ENCODE measurements at regions not wholly inside any gene's neighbourhood (a gene's known extent, or its start where the extent isn't known, plus 50 kb on each side); places are given as distances from the start of the nearest gene placed in this dataset.

DNA sequence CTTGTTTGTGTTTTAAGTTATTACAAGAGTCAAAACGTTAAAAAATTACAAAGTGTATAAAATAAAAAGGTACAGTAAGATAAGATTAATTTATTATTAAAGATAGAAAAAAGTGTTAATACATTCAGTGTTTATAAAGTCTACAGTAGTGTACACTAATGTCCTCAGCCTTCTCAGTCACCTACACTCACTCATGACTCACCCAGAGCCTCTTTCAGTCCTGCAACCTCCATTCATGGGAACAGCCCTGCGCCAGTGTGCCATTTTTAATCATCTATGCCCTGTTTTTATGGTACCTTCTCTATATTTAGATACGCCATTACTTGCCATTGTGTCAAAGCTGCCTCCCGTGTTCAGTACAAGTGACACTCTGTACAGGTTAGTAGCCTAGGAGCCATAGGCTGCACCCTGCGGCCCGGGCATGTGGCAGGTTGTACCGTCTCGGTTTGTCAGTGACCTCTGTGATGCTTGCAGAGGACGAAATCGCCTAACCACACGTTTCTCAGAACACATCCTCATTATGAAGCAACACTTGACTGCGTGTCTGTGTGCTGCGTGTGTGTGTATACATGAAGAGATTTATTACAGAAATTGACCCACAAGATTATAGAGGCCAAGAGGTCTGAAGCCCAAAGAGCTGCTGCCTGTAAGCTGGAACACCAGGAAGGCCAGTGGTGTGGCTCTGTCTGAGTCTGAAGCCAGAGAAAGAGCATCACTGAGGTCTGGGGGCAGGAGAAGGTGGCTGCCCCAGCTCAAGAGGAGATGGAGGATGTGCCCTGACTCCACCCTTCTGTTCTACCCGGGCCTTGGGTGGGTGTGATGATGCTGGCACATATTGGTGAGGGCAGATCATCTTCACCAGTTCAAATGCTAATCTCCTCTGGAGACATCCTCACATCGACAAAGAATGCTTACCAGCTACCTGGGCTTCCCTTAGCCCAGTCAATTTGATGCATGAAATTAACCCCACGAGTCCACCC, 116.6 kb upstream of the C14orf180 start:
- peak; percentile 7 for DNase-seq (ENCODE audit: low read depth)
- H3K4me3 ChIP-seq (ENCODE audit: low read length), result no peak overlapping the region
- TF ChIP-seq, protein P1, sequence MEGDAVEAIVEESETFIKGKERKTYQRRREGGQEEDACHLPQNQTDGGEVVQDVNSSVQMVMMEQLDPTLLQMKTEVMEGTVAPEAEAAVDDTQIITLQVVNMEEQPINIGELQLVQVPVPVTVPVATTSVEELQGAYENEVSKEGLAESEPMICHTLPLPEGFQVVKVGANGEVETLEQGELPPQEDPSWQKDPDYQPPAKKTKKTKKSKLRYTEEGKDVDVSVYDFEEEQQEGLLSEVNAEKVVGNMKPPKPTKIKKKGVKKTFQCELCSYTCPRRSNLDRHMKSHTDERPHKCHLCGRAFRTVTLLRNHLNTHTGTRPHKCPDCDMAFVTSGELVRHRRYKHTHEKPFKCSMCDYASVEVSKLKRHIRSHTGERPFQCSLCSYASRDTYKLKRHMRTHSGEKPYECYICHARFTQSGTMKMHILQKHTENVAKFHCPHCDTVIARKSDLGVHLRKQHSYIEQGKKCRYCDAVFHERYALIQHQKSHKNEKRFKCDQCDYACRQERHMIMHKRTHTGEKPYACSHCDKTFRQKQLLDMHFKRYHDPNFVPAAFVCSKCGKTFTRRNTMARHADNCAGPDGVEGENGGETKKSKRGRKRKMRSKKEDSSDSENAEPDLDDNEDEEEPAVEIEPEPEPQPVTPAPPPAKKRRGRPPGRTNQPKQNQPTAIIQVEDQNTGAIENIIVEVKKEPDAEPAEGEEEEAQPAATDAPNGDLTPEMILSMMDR (IDR thresholded peaks at IDR 0.05; ENCODE audit: insufficient read depth, low read depth, low read length, missing control alignments), result no peak

DNA sequence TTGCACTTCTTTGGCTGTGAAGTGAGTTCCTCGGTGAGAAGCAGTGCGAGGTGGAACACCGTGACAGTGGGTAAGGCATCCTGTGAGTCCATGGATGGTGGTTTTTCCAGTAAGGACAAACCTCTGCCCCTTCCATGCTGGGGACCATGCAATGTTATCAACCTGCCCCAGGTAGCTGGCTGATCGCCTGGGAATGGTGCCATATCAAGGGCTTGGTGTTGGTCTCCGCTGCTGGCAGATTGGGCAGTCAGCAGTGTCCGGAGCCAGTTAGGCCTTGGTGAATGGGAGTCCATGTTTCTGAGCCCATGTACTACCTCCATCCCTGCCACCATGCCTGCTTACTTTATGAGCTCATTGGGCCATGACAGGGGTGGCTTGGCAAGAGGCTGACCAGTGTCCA, 114.7 kb upstream of the C14orf180 start:
- H3K4me3 ChIP-seq (ENCODE audit: low read length), result no peak overlapping the region
- DNase-seq (ENCODE audit: low read depth), result no peak
- TF ChIP-seq, protein P1 (IDR thresholded peaks at IDR 0.05; ENCODE audit: insufficient read depth, low read depth, low read length, missing control alignments), result no peak

DNA sequence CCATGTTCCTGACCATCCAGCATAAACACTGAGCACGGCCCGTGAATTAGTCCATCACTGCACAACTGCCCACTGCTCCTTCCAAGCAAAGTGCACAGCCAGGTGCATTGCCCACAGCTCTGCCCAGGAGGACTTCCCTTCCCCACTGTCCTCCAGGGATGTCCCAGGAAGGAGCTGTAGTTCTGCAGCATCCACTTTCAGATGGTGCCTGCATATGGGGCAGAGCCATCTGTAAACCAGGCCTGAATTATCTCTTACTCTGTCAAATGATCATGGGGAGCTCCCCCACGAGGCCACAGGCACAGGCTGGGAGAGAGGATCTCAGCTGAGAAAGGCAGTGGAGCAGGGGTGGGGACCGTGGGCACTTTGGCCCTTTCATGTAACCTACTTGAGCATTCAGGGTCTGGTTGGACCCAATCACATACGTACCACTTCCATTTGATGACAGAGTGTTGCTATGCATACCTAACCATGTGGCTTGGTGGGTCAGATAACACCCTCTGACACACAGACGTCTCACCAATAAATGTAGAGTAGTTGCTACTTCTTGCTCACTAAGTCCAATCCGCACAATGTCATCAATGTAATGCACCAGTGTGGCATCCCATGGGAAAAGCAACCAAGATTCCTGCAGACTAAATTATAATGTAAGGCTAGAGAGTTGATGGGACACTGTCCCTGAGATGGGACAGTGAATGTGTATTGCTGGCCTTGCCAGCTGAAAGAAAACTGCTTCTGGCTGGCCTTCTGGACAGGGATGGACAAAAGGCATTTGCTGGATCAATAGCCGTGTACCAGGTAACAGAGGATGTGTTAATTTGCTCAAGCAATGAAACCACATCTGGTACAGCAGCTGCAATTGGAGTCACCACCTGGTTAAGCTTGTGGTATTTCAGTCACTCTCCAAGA, 113.8 kb upstream of the C14orf180 start:
- H3K4me3 ChIP-seq (ENCODE audit: low read length), result no peak overlapping the region
- no peak for DNase-seq (ENCODE audit: low read depth)
- TF ChIP-seq, protein P1 (IDR thresholded peaks at IDR 0.05; ENCODE audit: insufficient read depth, low read depth, low read length, missing control alignments), result no peak

DNA sequence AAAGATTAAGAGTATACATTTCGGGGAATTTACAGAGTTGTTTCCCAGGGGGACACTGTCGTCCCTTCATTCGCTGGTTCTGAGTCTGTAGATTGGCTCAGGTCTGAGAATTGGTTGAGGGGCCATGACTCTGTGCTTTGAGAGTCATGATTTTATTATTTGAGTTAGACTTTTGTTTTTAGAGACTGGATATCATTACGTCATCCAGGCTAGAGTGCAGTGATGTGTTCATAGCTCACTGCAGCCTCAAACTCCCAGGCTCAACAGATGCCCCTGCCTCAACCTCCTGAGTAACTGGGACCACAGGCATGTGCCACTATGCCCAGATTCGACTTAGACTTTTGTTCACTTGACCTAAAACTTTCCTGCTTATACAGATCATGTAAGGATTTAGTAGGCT, 112.3 kb upstream of the C14orf180 start:
- no peak for DNase-seq (ENCODE audit: low read depth)
- TF ChIP-seq, protein P1 (IDR thresholded peaks at IDR 0.05; ENCODE audit: insufficient read depth, low read depth, low read length, missing control alignments), result no peak

DNA sequence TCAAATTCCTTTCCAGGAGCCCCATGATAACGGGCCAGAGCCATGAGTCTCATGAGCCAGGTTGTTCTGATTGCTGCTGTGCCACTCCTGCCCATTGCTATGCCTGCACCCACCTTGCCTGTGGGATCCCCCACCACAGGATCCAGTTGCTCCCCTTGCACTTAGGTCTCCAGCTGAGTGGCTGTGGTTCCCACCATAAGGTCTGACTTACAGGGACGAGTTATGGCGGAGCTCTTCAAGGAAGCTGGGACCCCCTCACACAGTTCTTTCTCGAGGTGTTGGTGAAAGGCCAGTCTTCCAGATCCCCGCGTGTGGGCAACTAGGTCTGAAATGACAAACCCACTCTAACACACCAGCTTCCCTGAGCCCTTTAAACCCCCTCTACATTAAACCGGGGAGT, 111.9 kb upstream of the C14orf180 start:
- TF ChIP-seq, protein P1 (IDR thresholded peaks at IDR 0.05; ENCODE audit: insufficient read depth, low read depth, low read length, missing control alignments), result no peak
- no peak for DNase-seq (ENCODE audit: low read depth)
- no peak overlapping the region for H3K4me3 ChIP-seq (ENCODE audit: low read length)

More for the DNA sequence above, 112.3 kb upstream of the C14orf180 start:
- no peak overlapping the region for H3K4me3 ChIP-seq (ENCODE audit: low read length)

DNA sequence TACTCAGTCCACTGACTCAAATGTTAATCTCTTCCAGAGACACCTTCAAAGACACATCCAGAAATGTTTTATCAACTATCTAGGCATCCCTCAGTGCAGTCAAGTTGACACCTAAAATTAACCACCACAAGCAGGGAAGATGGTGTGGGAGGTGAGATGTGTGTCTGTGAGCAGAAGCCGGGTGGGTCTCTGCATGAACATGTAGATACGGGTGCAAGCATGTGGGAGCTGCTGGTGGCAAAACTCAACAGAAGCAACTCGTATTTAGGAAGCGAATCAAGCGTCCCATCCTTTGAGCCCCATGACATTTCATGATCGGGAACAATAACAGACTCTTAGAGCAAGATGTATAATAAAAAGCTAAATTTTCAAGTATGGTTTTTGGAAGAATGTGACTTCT, 110.0 kb upstream of the C14orf180 start:
- TF ChIP-seq, protein P1 (IDR thresholded peaks at IDR 0.05; ENCODE audit: insufficient read depth, low read depth, low read length, missing control alignments), result no peak
- H3K4me3 ChIP-seq (ENCODE audit: low read length), result no peak overlapping the region
- no peak for DNase-seq (ENCODE audit: low read depth)
